Heart left ventricle (tissue), 16 donors: ENCODE measurements at regions not wholly inside any gene's neighbourhood (a gene's known extent, or its start where the extent isn't known, plus 50 kb on each side); places are given as distances from the start of the nearest gene placed in this dataset.
"Not testable (repeated sequence)": the region's sequence is repeated elsewhere in the genome, so short reads cannot be mapped to it uniquely, and the experiment has no call there.

ENCODE experiments used
- ATAC-seq, 4 donors: fragments of 200-7000 bp; cut with Tn5 transposase; one replicate each; pipeline ENCODE4 v1.9.1; 2020 to 2022; ENCODE audit warnings: moderate library complexity in 4 of 4, mild to moderate bottlenecking in 3 of 4, moderate number of reproducible peaks in 1 of 4
- DNase-seq, 5 donors: peaks; one replicate each; pipeline ENCODE4 v3.0.0-alpha.2; 2020
- H3K27ac ChIP-seq, 12 donors: fragments of 200-600 bp; sonication (generic) in 4 of 12; one replicate each; pipeline versions ENCODE4 v1.5.0 to v1.8.0; 2016 to 2022; ENCODE audit warnings: mild to moderate bottlenecking in 2 of 12
- H3K27me3 ChIP-seq, 9 donors: fragments of 200-600 bp; sonication (generic) in 2 of 9; one replicate each; pipeline versions ENCODE4 v1.5.1 to v1.8.0; 2016 to 2022; ENCODE audit warnings: mild to moderate bottlenecking in 3 of 9
- H3K36me3 ChIP-seq, 9 donors: fragments of 200-600 bp; sonication (generic) in 2 of 9; one replicate each; pipeline versions ENCODE4 v1.5.0 to v1.8.0; 2018 to 2022; ENCODE audit warnings: mild to moderate bottlenecking in 2 of 9
- H3K4me1 ChIP-seq, 12 donors: fragments of 200-600 bp; sonication (generic) in 4 of 12; one replicate each; pipeline versions ENCODE4 v1.5.0 to v1.8.0; 2016 to 2022; ENCODE audit warnings: mild to moderate bottlenecking in 3 of 12
- H3K4me3 ChIP-seq, 12 donors: fragments of 200-600 bp; sonication (generic) in 4 of 12; one replicate each; pipeline versions ENCODE4 v1.5.0 to v1.8.0; 2017 to 2022; ENCODE audit warnings: mild to moderate bottlenecking in 9 of 12, moderate library complexity in 4 of 12
- H3K9me3 ChIP-seq, 12 donors: fragments of 200-600 bp; sonication (generic) in 4 of 12; one replicate each; pipeline versions ENCODE4 v1.5.0 to v1.8.0; 2016 to 2022; ENCODE audit warnings: mild to moderate bottlenecking in 1 of 12
- CTCF ChIP-seq, 12 donors: fragments of 200-600 bp; sonication (generic) in 4 of 12; IDR thresholded peaks; one replicate each; pipeline versions ENCODE4 v1.5.0 to v1.8.0; 2018 to 2022; ENCODE audit warnings: antibody characterized with exemption in 12 of 12, mild to moderate bottlenecking in 5 of 12
- POLR2A ChIP-seq, 2 donors: fragments of 450-650 bp; IDR thresholded peaks; one replicate each; pipeline ENCODE4 v1.6.1; 2017; ENCODE audit warnings: antibody characterized with exemption in 2 of 2, mild to moderate bottlenecking in 2 of 2, moderate library complexity in 2 of 2
- WGBS, 4 donors: extraction: QIAGEN DNeasy Blood & Tissue Kit in 2 of 4; methylation state at CpG; one replicate each; pipeline versions ENCODE4 v1.1.5 to v1.1.7; 2013 to 2018; 5-methylcytosine and 5-hydroxymethylcytosine counted together
- intact Hi-C, 10 donors: fragments of 100-400 bp; cut with DNase I; formaldehyde crosslinking; loops; one replicate each; pipeline versions ENCODE4 v1.11.1 to v1.14.2; 2022
- donor health status: ischemic (EF 13 %, LVEDD 7.1; RV severe dilation, severe dysfunction).
- donor health status: healthy with polysubstance abuse.
- donor health status: DM: no; HTN: yes; CAD: no.
- donor health status: DM: no; HTN: no; CAD: no.
- donor health status: ischemic (EF 25% LVEDD 6.9; RV normal size, moderate dysfunction).
- donor health status: ischemic (EF 25% LVEDD 5.7; RV mildly dilated, moderate dysfunction).
- donor health status: healthy.
- donor health status: DM: yes; HTN: yes; CAD: no.
- donor health status: ischemic (EF 35%, LVEDD 5.7; RV mildly dilated, moderate dysfunction).
- donor health status: nonischemic (EF 11% LVEDD 7.7; RV severe dilation, severe dysfunction).
- donor health status: DM: yes; HTN: yes; CAD: no.
- donor health status: PGD.
- donor health status: ischemic (EF 29% LVEDD 5.4; RV normal size, mild dysfunction).
- donor health status: nonischemic (EF 23%, LVEDD 6.1; RV moderate dilation, normal function).

GRCh38 chrX:114058988-114059418, 524.9 kb upstream of the HTR2C start:
- Histone ChIP-seq H3K27me3 (peaks cover 0 to 4% (median 0%) of the 10 kb centered on the region in 9 donors), H3K4me1 (no peaks in the 10 kb centered on the region), H3K27ac (no peak overlapping the region), H3K9me3 (no peaks in the 10 kb centered on the region), H3K36me3 (no peaks in the 10 kb centered on the region), H3K4me3 (no peak overlapping the region)
- DNase-seq (no peak), ATAC-seq (no peak)
- intact Hi-C loops, result no loop called here
- TF ChIP-seq POLR2A (IDR thresholded peaks at IDR 0.05), result no peak
- TF ChIP-seq CTCF (IDR thresholded peaks at IDR 0.05), result no peak
- WGBS, 4 donors, result 61 to 81% (median 71%) methylated on average over 15 of the region's 15 CpGs

GRCh38 chrX:114057422-114057821, 526.5 kb upstream of the HTR2C start:
- ATAC-seq, H3K27ac ChIP-seq, H3K27me3 ChIP-seq, H3K36me3 ChIP-seq, DNase-seq, H3K4me3 ChIP-seq, intact Hi-C loops, H3K4me1 ChIP-seq, H3K9me3 ChIP-seq: not testable (repeated sequence)
- WGBS, 4 donors, result 78 to 90% (median 84%) methylated on average over 11 of the region's 11 CpGs

- intact Hi-C loops, result no loop called here
- no peaks in the 10 kb centered on the region for H3K4me1 ChIP-seq
- H3K27ac ChIP-seq, result no peak overlapping the region
- H3K9me3 ChIP-seq, result no peaks in the 10 kb centered on the region
- H3K4me3 ChIP-seq, result no peak overlapping the region
- H3K27me3 ChIP-seq, result no peaks in the 10 kb centered on the region
- 71 to 86% (median 77%) methylated on average over 4 of the region's 4 CpGs for WGBS, 4 donors
- no peak for TF ChIP-seq CTCF (IDR thresholded peaks at IDR 0.05)
- TF ChIP-seq POLR2A (IDR thresholded peaks at IDR 0.05), result no peak
- H3K36me3 ChIP-seq, result no peaks in the 10 kb centered on the region
- DNase-seq, result no peak
- ATAC-seq, result no peak
Measured at GRCh38 chrX:114051667-114052315, 532.1 kb upstream of the HTR2C start.

GRCh38 chrX:114050075-114050796, 533.6 kb upstream of the HTR2C start:
- Histone ChIP-seq H3K4me1 (no peaks in the 10 kb centered on the region), H3K27ac (no peak overlapping the region), H3K4me3 (no peak overlapping the region), H3K36me3 (no peaks in the 10 kb centered on the region), H3K9me3 (no peaks in the 10 kb centered on the region), H3K27me3 (no peaks in the 10 kb centered on the region)
- DNase-seq (no peak), ATAC-seq (no peak)
- intact Hi-C loops, result no loop called here
- TF ChIP-seq CTCF (IDR thresholded peaks at IDR 0.05), result no peak
- no peak for TF ChIP-seq POLR2A (IDR thresholded peaks at IDR 0.05)
- 89 to 93% (median 90%) methylated on average over 7 of the region's 7 CpGs for WGBS, 4 donors
